H9 (cell line): ENCODE measurements at regions not wholly inside any gene's neighbourhood (a gene's known extent, or its start where the extent isn't known, plus 50 kb on each side); places are given as distances from the start of the nearest gene placed in this dataset.

Source experiments
- DNase-seq: peaks from one replicate; pipeline ENCODE4 v3.0.0-alpha.2; 2017
- H2AFZ ChIP-seq: one replicate; pipeline ENCODE4 v1.6.1; 2013; ENCODE audit warnings: mild to moderate bottlenecking, low read length, control low read depth, moderate library complexity
- H2AK5ac ChIP-seq: 2 replicates; pipeline ENCODE4 v1.6.1; 2013; ENCODE audit warnings: low read length, control low read depth, mixed read lengths; ENCODE audit not compliant: insufficient read length
- H2BK120ac ChIP-seq: one replicate; pipeline ENCODE4 v1.6.1; 2013; ENCODE audit warnings: low read depth, mild to moderate bottlenecking, low read length, control low read depth, inconsistent platforms; ENCODE audit not compliant: poor library complexity, severe bottlenecking
- H2BK12ac ChIP-seq: 2 replicates; pipeline ENCODE4 v1.6.1; 2013; ENCODE audit warnings: low read length, control low read depth, mixed read lengths, low read depth; ENCODE audit not compliant: insufficient read length
- H2BK15ac ChIP-seq: 2 replicates; pipeline ENCODE4 v1.6.1; 2013; ENCODE audit warnings: low read depth, low read length, control low read depth
- H2BK20ac ChIP-seq: one replicate; pipeline ENCODE4 v1.6.1; 2013; ENCODE audit warnings: low read depth, mild to moderate bottlenecking, low read length, control low read depth, inconsistent platforms; ENCODE audit not compliant: poor library complexity, severe bottlenecking
- H2BK5ac ChIP-seq: 2 replicates; pipeline ENCODE4 v1.6.1; 2013; ENCODE audit warnings: low read length, control low read depth, mixed read lengths; ENCODE audit not compliant: insufficient read length
- H3K14ac ChIP-seq: 2 replicates; pipeline ENCODE4 v1.6.1; 2013; ENCODE audit warnings: low read length, control low read depth; ENCODE audit not compliant: insufficient read depth
- H3K18ac ChIP-seq: 2 replicates; pipeline ENCODE4 v1.6.1; 2013; ENCODE audit warnings: low read depth, mild to moderate bottlenecking, mixed read lengths, low read length, control low read depth; ENCODE audit not compliant: insufficient read length
- H3K23ac ChIP-seq: 2 replicates; pipeline ENCODE4 v1.6.1; 2013; ENCODE audit warnings: low read length, control low read depth, mixed read lengths, low read depth; ENCODE audit not compliant: insufficient read length
- H3K23me2 ChIP-seq: 2 replicates; pipeline ENCODE4 v1.6.1; 2013; ENCODE audit warnings: low read depth, mild to moderate bottlenecking, mixed read lengths, low read length, control low read depth; ENCODE audit not compliant: insufficient read length, poor library complexity, severe bottlenecking
- H3K27ac ChIP-seq: 2 replicates; pipeline ENCODE4 v1.5.1; 2013; ENCODE audit warnings: low read length, control low read depth, mixed read lengths, low read depth; ENCODE audit not compliant: insufficient read length
- H3K27me3 ChIP-seq: 2 replicates; pipeline ENCODE4 v1.6.1; 2013; ENCODE audit warnings: low read length, control low read depth, inconsistent platforms; ENCODE audit not compliant: insufficient read depth
- H3K4ac ChIP-seq: 2 replicates; pipeline ENCODE4 v1.6.1; 2013; ENCODE audit warnings: low read depth, mild to moderate bottlenecking, control low read depth, inconsistent platforms, low read length, moderate library complexity
- H3K4me1 ChIP-seq: 2 replicates; pipeline ENCODE4 v1.6.1; 2013; ENCODE audit warnings: low read length, control low read depth, inconsistent platforms; ENCODE audit not compliant: insufficient read depth
- H3K4me2 ChIP-seq: 2 replicates; pipeline ENCODE4 v1.6.1; 2013; ENCODE audit warnings: low read length, control low read depth, mixed read lengths; ENCODE audit not compliant: insufficient read length, insufficient read depth
- H3K56ac ChIP-seq: 2 replicates; pipeline ENCODE4 v1.6.1; 2013; ENCODE audit warnings: low read depth, mild to moderate bottlenecking, mixed read lengths, low read length, control low read depth; ENCODE audit not compliant: insufficient read length
- H3K79me1 ChIP-seq: 2 replicates; pipeline ENCODE4 v1.6.1; 2013; ENCODE audit warnings: low read depth, mild to moderate bottlenecking, moderate library complexity, low read length, control low read depth, inconsistent platforms; ENCODE audit not compliant: insufficient read depth, poor library complexity, severe bottlenecking
- H3K79me2 ChIP-seq: 2 replicates; pipeline ENCODE4 v1.6.1; 2013; ENCODE audit warnings: low read length, control low read depth, inconsistent platforms; ENCODE audit not compliant: insufficient read depth
- H3K9ac ChIP-seq: 2 replicates; pipeline ENCODE4 v1.6.1; 2013; ENCODE audit warnings: low read length, control low read depth, mixed read lengths; ENCODE audit not compliant: insufficient read length; ENCODE audit errors: extremely low read depth
- H3K9me3 ChIP-seq: one replicate; pipeline ENCODE4 v1.6.1; 2013; ENCODE audit warnings: low read depth, low read length, inconsistent platforms; ENCODE audit not compliant: control insufficient read depth
- H3T11ph ChIP-seq: one replicate; pipeline ENCODE4 v1.6.1; 2013; ENCODE audit warnings: mild to moderate bottlenecking, low read length, control low read depth, inconsistent platforms
- H4K20me1 ChIP-seq: one replicate; pipeline ENCODE4 v1.6.1; 2013; ENCODE audit not compliant: control insufficient read depth, insufficient read length, insufficient read depth
- H4K5ac ChIP-seq: 2 replicates; pipeline ENCODE4 v1.6.1; 2013; ENCODE audit warnings: low read depth, mild to moderate bottlenecking, mixed read lengths, low read length, control low read depth; ENCODE audit not compliant: insufficient read length
- H4K8ac ChIP-seq: replicated peaks from 2 replicates; pipeline ENCODE4 v1.6.1; 2013; ENCODE audit warnings: low read length, control low read depth, mixed read lengths, low read depth; ENCODE audit not compliant: insufficient read length
- H4K91ac ChIP-seq: 2 replicates; pipeline ENCODE4 v1.6.1; 2013; ENCODE audit warnings: low read depth, mild to moderate bottlenecking, moderate library complexity, mixed read lengths, low read length, control low read depth; ENCODE audit not compliant: insufficient read length
- H3K27ac Mint-ChIP-seq, 3 experiments: 2 replicates in 2 of 3; 3 replicates in 1 of 3; pipeline ENCODE4 v1.8.0; 2020 to 2021; ENCODE audit warnings: mixed read lengths in 3 of 3, mild to moderate bottlenecking in 1 of 3, moderate library complexity in 1 of 3
- H3K27me3 Mint-ChIP-seq: 2 replicates; pipeline ENCODE4 v1.8.0; 2021; ENCODE audit warnings: low read depth, mild to moderate bottlenecking, moderate library complexity, mixed read lengths
- H3K36me3 Mint-ChIP-seq, 3 experiments: 2 replicates in 2 of 3; 3 replicates in 1 of 3; pipeline ENCODE4 v1.8.0; 2020 to 2021; ENCODE audit warnings: low read depth in 3 of 3, mixed read lengths in 3 of 3; ENCODE audit not compliant: insufficient read depth in 1 of 3
- H3K4me1 Mint-ChIP-seq, 2 experiments: 2 replicates each; pipeline ENCODE4 v1.8.0; 2020; ENCODE audit warnings: mixed read lengths in 2 of 2
- H3K4me3 Mint-ChIP-seq, 2 experiments: 2 replicates in 1 of 2; 3 replicates in 1 of 2; pipeline ENCODE4 v1.8.0; 2020 to 2021; ENCODE audit warnings: mild to moderate bottlenecking in 2 of 2, mixed read lengths in 2 of 2, moderate library complexity in 1 of 2
- H3K9me3 Mint-ChIP-seq, 2 experiments: 2 replicates in 1 of 2; 3 replicates in 1 of 2; pipeline ENCODE4 v1.8.0; 2020; ENCODE audit warnings: mild to moderate bottlenecking in 2 of 2, mixed read lengths in 2 of 2, moderate library complexity in 1 of 2
- WGBS: extraction: QIAGEN DNeasy Blood & Tissue Kit; methylation state at CpG from one replicate; pipeline ENCODE4 v1.1.7; 2013; ENCODE audit warnings: missing lambda C conversion rate, low lambda C conversion rate, mixed read lengths; ENCODE audit not compliant: insufficient read length; ENCODE audit errors: extremely low coverage; 5-methylcytosine and 5-hydroxymethylcytosine counted together
- TF ChIP-seq, protein P1 (sequence below): fragments of 200-600 bp; sonication (generic); conservative IDR thresholded peaks from 3 replicates; pipeline ENCODE4 v1.8.0; 2021; ENCODE audit warnings: antibody characterized with exemption, mild to moderate bottlenecking

DNA sequence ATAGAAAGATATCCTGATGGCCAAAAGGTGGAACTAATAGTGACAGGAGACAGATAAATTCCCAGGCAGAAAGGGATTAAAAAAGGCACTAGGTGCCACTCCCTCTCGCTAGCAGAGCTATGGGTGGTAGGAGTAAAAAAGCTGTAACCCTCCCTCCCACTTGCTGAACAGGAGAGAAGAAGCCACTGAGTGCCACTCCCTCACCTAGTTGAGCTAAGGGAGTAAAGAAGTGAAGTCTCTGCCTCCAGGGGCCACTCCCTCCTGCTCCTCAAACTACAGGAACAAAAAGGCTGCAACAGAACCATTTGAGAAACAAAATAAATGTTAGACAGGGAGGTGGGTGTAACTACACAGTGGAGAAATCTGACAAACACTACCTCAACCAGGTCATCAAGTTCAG lies 276.2 kb upstream of the EPHA6 start:
- H3K9me3 ChIP-seq: no peaks in the 10 kb centered on the region

More for the DNA sequence above, 276.2 kb upstream of the EPHA6 start:
- Histone ChIP-seq H3K56ac (no peak overlapping the region), H3K23ac (no peak overlapping the region), H2BK120ac (no peak overlapping the region), H3K79me2 (no peaks in the 10 kb centered on the region), H2AK5ac (no peak overlapping the region), H4K91ac (no peak overlapping the region), H3K18ac (no peak overlapping the region), H4K5ac (no peak overlapping the region), H2BK5ac (no peak overlapping the region), H4K8ac (no peak overlapping the region), H3K23me2 (no peaks in the 10 kb centered on the region), H3K27me3 (no peaks in the 10 kb centered on the region), H3K4me1 (no peaks in the 10 kb centered on the region), H3K9ac (no peak overlapping the region), H4K20me1 (no peaks in the 10 kb centered on the region), H2BK12ac (no peak overlapping the region), H3K27ac (no peak overlapping the region), H2BK20ac (no peak overlapping the region), H3K4me2 (no peak overlapping the region), H3T11ph (no peak overlapping the region), H2BK15ac (no peak overlapping the region), H3K79me1 (no peaks in the 10 kb centered on the region), H3K4ac (no peak overlapping the region), H2AFZ (no peak overlapping the region), H3K14ac (no peak overlapping the region)
- Mint-ChIP-seq H3K9me3 (no peaks in the 10 kb centered on the region; a peak in 1 of 5 replicates), H3K36me3 (no peaks in the 10 kb centered on the region), H3K4me1 (0 out of 4 replicates have a peak, but pooled peaks cover 0 to 2% of the 10 kb centered on the region in 2 experiments), H3K27ac (no peak overlapping the region), H3K4me3 (no peak overlapping the region), H3K27me3 (no peaks in the 10 kb centered on the region)
- no CpG with 5 or more reads among the region's 1 CpG for WGBS
- no peak for DNase-seq
- TF ChIP-seq, protein P1, sequence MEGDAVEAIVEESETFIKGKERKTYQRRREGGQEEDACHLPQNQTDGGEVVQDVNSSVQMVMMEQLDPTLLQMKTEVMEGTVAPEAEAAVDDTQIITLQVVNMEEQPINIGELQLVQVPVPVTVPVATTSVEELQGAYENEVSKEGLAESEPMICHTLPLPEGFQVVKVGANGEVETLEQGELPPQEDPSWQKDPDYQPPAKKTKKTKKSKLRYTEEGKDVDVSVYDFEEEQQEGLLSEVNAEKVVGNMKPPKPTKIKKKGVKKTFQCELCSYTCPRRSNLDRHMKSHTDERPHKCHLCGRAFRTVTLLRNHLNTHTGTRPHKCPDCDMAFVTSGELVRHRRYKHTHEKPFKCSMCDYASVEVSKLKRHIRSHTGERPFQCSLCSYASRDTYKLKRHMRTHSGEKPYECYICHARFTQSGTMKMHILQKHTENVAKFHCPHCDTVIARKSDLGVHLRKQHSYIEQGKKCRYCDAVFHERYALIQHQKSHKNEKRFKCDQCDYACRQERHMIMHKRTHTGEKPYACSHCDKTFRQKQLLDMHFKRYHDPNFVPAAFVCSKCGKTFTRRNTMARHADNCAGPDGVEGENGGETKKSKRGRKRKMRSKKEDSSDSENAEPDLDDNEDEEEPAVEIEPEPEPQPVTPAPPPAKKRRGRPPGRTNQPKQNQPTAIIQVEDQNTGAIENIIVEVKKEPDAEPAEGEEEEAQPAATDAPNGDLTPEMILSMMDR: no peak
